K562 (cell line): ENCODE measurements at regions not wholly inside any gene's neighbourhood (a gene's known extent, or its start where the extent isn't known, plus 50 kb on each side); places are given as distances from the start of the nearest gene placed in this dataset.

Experiments used
- ATAC-seq: fragments of 200-7000 bp; cut with Tn5 transposase; 3 replicates; pipeline ENCODE4 v1.9.1; 2020; ENCODE audit warnings: moderate library complexity
- BruUV-seq: library from RNA; stranded (reverse); fragments of 400-500 nt; replicated peaks from 2 replicates; lab custom pipeline; 2021; lab: Mats Ljungman, UMichigan
- CTCF ChIA-PET: fragments of 300-600 bp; formaldehyde crosslinking; extraction: SDS; loops from one replicate; lab custom pipeline; 2021; ENCODE audit warnings: low intra/inter-chr PET ratio; lab: Yijun Ruan, JAX
- POLR2A ChIA-PET: fragments of 300-600, 350-650 bp; sonication (Branson Sonifier 250); formaldehyde crosslinking; extraction: SDS; loops from one replicate; lab custom pipeline; 2021; ENCODE audit warnings: antibody characterized with exemption, inconsistent platforms; lab: Yijun Ruan, JAX
- DNase-seq, 4 experiments: peaks; one replicate each; pipeline versions ENCODE4 v3.0.0 to v3.0.0-alpha.2; 2011 to 2018; ENCODE audit warnings: low spot score in 3 of 4, mixed read lengths in 3 of 4; ENCODE audit errors: extremely low read depth in 1 of 4
- FAIRE-seq: peaks from 2 replicates; lab custom pipeline; 2011; peaks lifted over from hg19 to GRCh38; lab: Jason Lieb, UNC
- H2AFZ ChIP-seq: 2 replicates; pipeline ENCODE4 v1.6.0; 2011; ENCODE audit warnings: low read depth, low read length, control low read depth, inconsistent platforms
- H3K27ac ChIP-seq: fragments of 200-600 bp; 3 replicates; pipeline ENCODE4 v1.8.0; 2011; ENCODE audit warnings: low read depth, mild to moderate bottlenecking, control low read depth, inconsistent platforms, low read length, moderate library complexity, mixed read lengths; ENCODE audit errors: extremely low read depth
- H3K27me3 ChIP-seq, 2 experiments: fragments of 300-600 bp in 1 of 2; 2 replicates in 1 of 2; 3 replicates in 1 of 2; pipeline versions ENCODE4 v1.6.0 to v1.8.0; 2011; ENCODE audit warnings: inconsistent platforms in 2 of 2, low read length in 2 of 2, mild to moderate bottlenecking in 1 of 2, mixed read lengths in 1 of 2, moderate library complexity in 1 of 2; ENCODE audit not compliant: control insufficient read depth in 2 of 2, insufficient read depth in 2 of 2
- H3K36me3 ChIP-seq: fragments of 300-600 bp; 3 replicates; pipeline ENCODE4 v1.8.0; 2011; ENCODE audit warnings: mild to moderate bottlenecking, low read length, inconsistent platforms; ENCODE audit not compliant: control insufficient read depth, insufficient read depth
- H3K4me1 ChIP-seq, 2 experiments: fragments of 200-600 bp in 1 of 2; replicated peaks in 1 of 2; 2 replicates in 1 of 2; 3 replicates in 1 of 2; pipeline versions ENCODE4 v1.5.1 to v1.8.0; 2011; ENCODE audit warnings: inconsistent platforms in 2 of 2, low read length in 2 of 2, mild to moderate bottlenecking in 1 of 2, mixed read lengths in 1 of 2, moderate library complexity in 1 of 2; ENCODE audit not compliant: control insufficient read depth in 2 of 2, insufficient read depth in 2 of 2
- H3K4me2 ChIP-seq: 2 replicates; pipeline ENCODE4 v1.6.1; 2011; ENCODE audit warnings: low read length, control low read depth, inconsistent platforms, mixed read lengths; ENCODE audit not compliant: insufficient read depth
- H3K4me3 ChIP-seq: fragments of 200-600 bp; sonication (generic), shearing (Covaris generic); 2 replicates; pipeline ENCODE4 v1.5.1; 2016; ENCODE audit warnings: control low read depth, inconsistent platforms
- H3K79me2 ChIP-seq: fragments of 200-600 bp; 3 replicates; pipeline ENCODE4 v1.8.0; 2011; ENCODE audit warnings: low read length, inconsistent platforms; ENCODE audit not compliant: control insufficient read depth, insufficient read depth
- H3K9ac ChIP-seq, 2 experiments: 2 replicates each; pipeline versions ENCODE4 v1.6.0 to v1.6.1; 2011; ENCODE audit warnings: low read depth in 2 of 2, low read length in 2 of 2, control low read depth in 1 of 2, inconsistent platforms in 1 of 2, mild to moderate bottlenecking in 1 of 2, mixed read lengths in 1 of 2; ENCODE audit not compliant: insufficient read depth in 1 of 2
- H3K9me1 ChIP-seq: one replicate; pipeline ENCODE4 v1.6.0; 2011; ENCODE audit warnings: inconsistent platforms, mild to moderate bottlenecking, low read length, moderate library complexity; ENCODE audit not compliant: control insufficient read depth, insufficient read depth
- H3K9me3 ChIP-seq: replicated peaks from 2 replicates; pipeline ENCODE4 v1.5.1; 2011; ENCODE audit warnings: low read depth, low read length, inconsistent platforms; ENCODE audit not compliant: control insufficient read depth, insufficient read depth
- H4K20me1 ChIP-seq: replicated peaks from 2 replicates; pipeline ENCODE4 v1.6.1; 2011; ENCODE audit warnings: low read length, inconsistent platforms, mixed read lengths; ENCODE audit not compliant: control insufficient read depth, insufficient read depth
- CTBP1 ChIP-seq: fragments of 450-650 bp; IDR thresholded peaks from 2 replicates; pipeline ENCODE4 v1.6.1; 2016; ENCODE audit warnings: borderline replicate concordance
- EHMT2 ChIP-seq: fragments of 450-650 bp; IDR thresholded peaks from 2 replicates; pipeline ENCODE4 v1.6.1; 2018; ENCODE audit warnings: antibody characterized with exemption
- EZH2 ChIP-seq: IDR thresholded peaks from 2 replicates; pipeline ENCODE4 v1.6.1; 2012; ENCODE audit warnings: low read depth, mild to moderate bottlenecking, inconsistent platforms, low read length, borderline replicate concordance
- NFYB ChIP-seq: IDR thresholded peaks from 2 replicates; pipeline ENCODE4 v1.6.1; 2011; ENCODE audit warnings: mild to moderate bottlenecking, moderate library complexity; ENCODE audit not compliant: insufficient read length; ENCODE audit errors: extremely low read depth
- PHF8 ChIP-seq: fragments of 200-600 bp; sonication (generic); IDR thresholded peaks from 2 replicates; pipeline ENCODE4 v1.6.1; 2012; ENCODE audit warnings: mixed run types, mild to moderate bottlenecking, inconsistent platforms, low read length, moderate library complexity, borderline replicate concordance
- RBM22 ChIP-seq: fragments of 200-400 bp; formaldehyde crosslinking; IDR thresholded peaks from 2 replicates; pipeline ENCODE4 v1.6.1; 2018; ENCODE audit warnings: low read length, low read depth; ENCODE audit not compliant: poor library complexity, severe bottlenecking
- ZBTB1 ChIP-seq: sonication (generic); formaldehyde crosslinking; IDR thresholded peaks from 2 replicates; pipeline ENCODE4 v1.8.1; 2023; ENCODE audit warnings: missing genetic modification reagents, low read depth, mild to moderate bottlenecking, borderline replicate concordance
- ZNF324 ChIP-seq: fragments of 250-450 bp; sonication (Bioruptor Pico); IDR thresholded peaks from 2 replicates; pipeline ENCODE4 v1.4.0; 2020; ENCODE audit warnings: mild to moderate bottlenecking
- ZNF347 ChIP-seq: fragments of 450-650 bp; formaldehyde crosslinking; IDR thresholded peaks from 2 replicates; pipeline ENCODE4 v1.4.0; 2020; ENCODE audit warnings: low read depth, mild to moderate bottlenecking, moderate library complexity
- ZNF551 ChIP-seq: fragments of 250-450 bp; sonication (Bioruptor Pico); IDR thresholded peaks from 2 replicates; pipeline ENCODE4 v1.5.0; 2021; ENCODE audit warnings: mild to moderate bottlenecking, moderate library complexity
- WGBS: fragments of 100-300 bp; shearing (Covaris generic); methylation state at CpG from one replicate; pipeline ENCODE4 v1.1.6; 2016; ENCODE audit warnings: low coverage, mixed read lengths; ENCODE audit not compliant: insufficient coverage; ENCODE audit errors: missing lambda C conversion rate; 5-methylcytosine and 5-hydroxymethylcytosine counted together
- in situ Hi-C: fragments of 300-500 bp; cut with MboI; formaldehyde crosslinking; loops from 4 replicates; pipeline ENCODE4 v1.15.0; 2018; ENCODE audit warnings: inconsistent platforms, mixed read lengths
- intact Hi-C: fragments of 100-400 bp; cut with micrococcal nuclease; formaldehyde crosslinking; loops from 2 replicates; pipeline ENCODE4 v1.14.2; 2022
- TF ChIP-seq, protein P1 (sequence below): fragments of 450-650 bp; formaldehyde crosslinking; IDR thresholded peaks from 2 replicates; pipeline ENCODE4 v1.4.0; 2020; ENCODE audit warnings: mild to moderate bottlenecking, moderate library complexity

GRCh38 chr14:87042354-87042753 is 950.6 kb downstream of the GALC start:
- no peaks in the 10 kb centered on the region for H3K4me1 ChIP-seq
- no peaks in the 10 kb centered on the region for H3K79me2 ChIP-seq
- intact Hi-C loops = no loop called here
- no peaks in the 10 kb centered on the region for H3K9me1 ChIP-seq
- CTCF ChIA-PET = no interaction called here
- no peak overlapping the region for H3K27ac ChIP-seq
- H3K36me3 ChIP-seq = no peaks in the 10 kb centered on the region
- ATAC-seq (no peak), DNase-seq (no peak), FAIRE-seq (no peak)
- H2AFZ ChIP-seq = no peak overlapping the region
- no peaks in the 10 kb centered on the region for H4K20me1 ChIP-seq
- no peak overlapping the region for H3K9ac ChIP-seq
- H3K9me3 ChIP-seq = no peaks in the 10 kb centered on the region
- TF ChIP-seq ZNF347 (CRISPR knock-in tag) (no peak), NFYB (no peak), RBM22 (no peak), PHF8 (no peak), CTBP1 (no peak), ZNF324 (CRISPR knock-in tag) (no peak), EZH2 (no peak), EHMT2 (no peak), ZNF551 (no peak), ZBTB1 (CRISPR knock-in tag) (no peak)
- TF ChIP-seq, protein P1, sequence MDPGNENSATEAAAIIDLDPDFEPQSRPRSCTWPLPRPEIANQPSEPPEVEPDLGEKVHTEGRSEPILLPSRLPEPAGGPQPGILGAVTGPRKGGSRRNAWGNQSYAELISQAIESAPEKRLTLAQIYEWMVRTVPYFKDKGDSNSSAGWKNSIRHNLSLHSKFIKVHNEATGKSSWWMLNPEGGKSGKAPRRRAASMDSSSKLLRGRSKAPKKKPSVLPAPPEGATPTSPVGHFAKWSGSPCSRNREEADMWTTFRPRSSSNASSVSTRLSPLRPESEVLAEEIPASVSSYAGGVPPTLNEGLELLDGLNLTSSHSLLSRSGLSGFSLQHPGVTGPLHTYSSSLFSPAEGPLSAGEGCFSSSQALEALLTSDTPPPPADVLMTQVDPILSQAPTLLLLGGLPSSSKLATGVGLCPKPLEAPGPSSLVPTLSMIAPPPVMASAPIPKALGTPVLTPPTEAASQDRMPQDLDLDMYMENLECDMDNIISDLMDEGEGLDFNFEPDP (CRISPR knock-in tag) = no peak
- H3K4me2 ChIP-seq = no peak overlapping the region
- POLR2A ChIA-PET = no interaction called here
- in situ Hi-C loops = no loop called here
- no peak overlapping the region for H3K4me3 ChIP-seq
- BruUV-seq = no TSS peak
- H3K27me3 ChIP-seq = no peaks in the 10 kb centered on the region
- WGBS = 0% methylated on average over 4 of the region's 4 CpGs
